NOMO-1 (cell line): ENCODE measurements at regions not wholly inside any gene's neighbourhood (a gene's known extent, or its start where the extent isn't known, plus 50 kb on each side); places are given as distances from the start of the nearest gene placed in this dataset.

Experiments used
- DNase-seq, 2 experiments: peaks; one replicate each; lab custom pipeline; 2025; ENCODE audit not compliant: unreplicated experiment in 2 of 2; lab: John Stamatoyannopoulos, UW

DNA sequence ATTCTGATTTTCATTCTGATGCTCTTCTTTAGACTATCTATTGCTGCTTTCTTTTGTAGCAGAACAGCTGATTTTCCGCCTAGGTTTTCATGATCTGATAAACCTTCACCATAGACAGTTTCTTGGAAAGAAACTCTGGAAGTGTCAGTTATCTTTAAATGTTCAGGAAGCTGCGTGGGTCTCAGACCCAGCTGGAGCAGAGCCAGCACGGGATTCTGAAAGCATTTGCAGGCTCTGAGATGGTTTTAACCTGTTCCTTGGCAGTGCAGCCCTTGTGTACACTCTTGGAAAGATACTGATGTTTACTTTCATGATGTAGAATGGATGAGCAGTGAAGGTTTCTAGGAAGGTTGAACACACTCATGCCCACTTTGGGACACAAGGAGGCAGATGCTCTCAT is 178.0 kb upstream of the DMRT1 start:
- DNase-seq = no peak

DNA sequence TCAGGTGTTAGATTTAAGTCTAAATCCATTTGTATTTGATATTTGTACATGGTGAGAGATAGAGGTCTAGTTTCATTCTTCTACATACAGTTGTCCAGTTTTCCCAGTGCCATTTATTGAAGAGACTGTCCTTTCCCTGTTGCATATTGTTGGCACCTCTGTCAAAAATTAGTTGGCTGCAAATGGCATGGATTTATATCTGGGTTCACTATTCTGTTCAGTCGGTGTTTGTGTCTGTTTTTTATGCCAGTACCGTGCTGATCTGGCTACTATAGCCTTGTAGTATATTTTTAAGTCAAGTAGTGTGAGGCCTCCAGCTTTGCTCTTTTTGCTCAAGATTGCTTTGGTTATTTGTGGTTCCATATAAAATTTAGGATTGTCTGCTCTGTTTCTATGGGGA is 176.2 kb upstream of the DMRT1 start:
- no peak for DNase-seq

- no peak for DNase-seq
Observed at GRCh38 chr9:671997-672396, 169.5 kb upstream of the DMRT1 start.

DNA sequence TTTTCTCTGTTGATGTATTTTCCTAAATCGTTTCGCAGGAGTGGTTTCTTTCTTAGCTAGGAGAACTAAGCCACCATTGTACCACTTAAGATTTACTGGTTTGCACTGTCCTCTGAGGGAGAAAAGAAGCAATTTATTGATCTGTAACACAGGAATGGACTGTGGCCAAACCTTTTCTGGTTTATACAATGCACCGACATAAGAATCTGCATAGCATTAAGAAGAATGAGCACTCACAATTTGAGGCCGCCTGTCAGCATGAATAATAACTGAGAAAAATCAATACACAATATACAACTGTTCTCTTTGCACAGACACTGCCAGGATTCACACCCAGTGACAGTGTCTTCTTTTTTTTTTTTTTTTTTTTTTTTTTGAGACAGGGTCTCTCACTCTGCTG is 168.6 kb upstream of the DMRT1 start:
- no peak for DNase-seq

GRCh38 chr9:673264-673965 is 168.1 kb upstream of the DMRT1 start:
- no peak for DNase-seq

DNA sequence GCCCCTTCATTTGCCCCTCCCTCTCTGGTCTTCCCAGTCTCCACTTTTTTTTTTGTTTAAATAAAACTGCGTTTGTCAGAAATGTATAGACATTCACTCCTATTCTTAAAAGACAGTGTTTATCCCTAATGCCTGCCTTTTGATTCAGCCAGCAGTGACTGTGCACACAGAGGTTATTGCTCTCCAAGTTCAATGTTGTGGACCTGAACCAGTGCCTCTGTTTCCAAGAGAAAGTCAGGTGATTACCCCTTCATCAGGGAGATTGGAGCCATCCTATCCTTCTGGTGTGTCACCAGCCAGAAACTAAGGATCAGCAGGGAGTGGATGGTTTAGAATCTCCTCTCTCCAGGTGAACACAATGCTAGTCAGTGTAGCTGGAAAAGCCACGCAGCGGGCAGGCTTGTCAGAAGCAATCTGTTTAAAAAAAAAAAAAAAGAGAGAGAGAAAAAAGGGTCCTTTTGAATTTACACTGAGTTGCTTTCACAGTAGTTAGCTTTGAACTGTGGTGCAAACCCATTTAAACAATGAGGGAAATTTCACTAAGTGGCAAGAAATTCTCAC is 167.5 kb upstream of the DMRT1 start:
- no peak for DNase-seq

DNA sequence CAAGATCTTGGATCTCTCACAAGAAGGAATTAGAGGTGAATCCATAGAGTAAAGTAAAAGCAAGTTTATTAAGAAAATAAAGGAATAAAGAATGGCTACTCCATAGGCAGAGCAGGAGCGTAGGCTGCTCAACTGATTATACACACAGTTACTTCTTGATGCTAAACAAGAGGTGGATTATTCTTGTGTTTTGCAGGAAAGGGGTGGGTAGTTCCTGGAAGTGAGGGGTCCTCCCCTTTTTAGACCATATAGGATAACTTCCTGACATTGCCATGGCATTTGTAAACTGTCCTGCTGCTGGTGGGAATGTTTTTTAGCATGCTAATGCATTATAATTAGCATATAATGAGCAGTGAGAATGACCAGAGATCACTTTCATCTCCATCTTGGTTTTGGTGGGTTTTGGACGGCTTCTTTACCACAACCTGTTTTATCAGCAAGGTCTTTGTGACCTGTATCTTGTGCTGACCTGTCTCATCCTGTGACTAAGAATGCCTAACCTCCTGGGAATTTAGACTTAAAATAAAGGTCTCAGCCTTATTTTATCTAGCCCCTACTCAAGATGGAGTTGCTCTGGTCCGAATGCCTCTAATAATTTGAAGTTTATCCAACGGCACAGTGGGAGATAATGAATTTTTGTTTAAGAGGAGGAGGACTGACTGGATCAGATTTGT is 165.7 kb upstream of the DMRT1 start:
- no peak for DNase-seq

GRCh38 chr9:676780-677438 is 164.6 kb upstream of the DMRT1 start:
- DNase-seq = no peak

DNA sequence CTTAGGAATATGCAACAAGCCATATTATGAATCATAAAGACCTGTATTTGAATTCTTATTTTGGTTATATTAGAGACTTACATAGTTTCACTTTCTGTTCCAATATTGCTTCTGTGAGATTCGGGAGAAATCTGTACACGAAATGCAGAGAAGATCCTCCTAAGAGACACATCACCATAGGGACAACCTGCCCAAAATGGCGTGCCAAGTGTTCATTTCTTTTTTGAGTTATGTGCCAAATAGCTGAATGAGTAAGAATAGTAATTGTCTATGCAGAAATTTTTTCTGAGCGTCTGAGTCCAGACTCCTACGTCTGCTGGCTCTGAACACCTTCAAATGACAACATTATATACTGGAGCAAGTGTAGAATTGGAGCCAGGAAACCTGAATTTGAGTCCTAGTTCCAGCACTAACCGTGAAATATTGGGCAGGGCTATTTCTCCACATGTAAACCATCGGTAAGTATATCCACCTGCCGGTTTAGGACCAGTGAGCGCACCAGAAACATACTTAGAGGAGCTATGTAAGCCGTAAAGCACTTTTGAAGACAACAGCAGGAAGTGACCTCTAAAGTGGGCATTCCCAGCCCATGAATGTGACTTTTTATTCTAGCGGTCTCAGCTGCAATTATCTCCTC is 163.9 kb upstream of the DMRT1 start:
- DNase-seq = no peak

DNA sequence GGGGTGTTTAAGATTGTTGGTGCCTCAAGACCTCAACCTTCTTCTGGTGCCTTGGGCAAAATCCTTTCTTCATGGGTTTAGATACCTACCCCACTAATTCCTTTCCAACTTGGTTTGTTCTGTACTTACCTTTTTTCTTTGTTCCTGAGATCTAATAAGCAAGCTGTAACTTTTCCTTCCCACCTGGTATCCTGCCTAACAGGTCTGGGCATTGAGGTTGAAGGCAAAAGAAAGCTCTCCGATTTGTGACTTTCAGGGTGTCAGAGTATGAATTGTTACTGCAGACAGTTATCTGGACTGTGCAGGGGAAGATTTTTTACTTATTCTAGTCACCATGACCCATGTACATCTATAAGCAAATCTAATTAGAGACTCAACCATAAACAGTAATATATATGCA is 162.6 kb upstream of the DMRT1 start:
- no peak for DNase-seq

- DNase-seq = no peak
Observed at GRCh38 chr9:679462-679861, 162.0 kb upstream of the DMRT1 start.

GRCh38 chr9:680106-680505 is 161.4 kb upstream of the DMRT1 start:
- no peak for DNase-seq

GRCh38 chr9:682633-683508 is 158.6 kb upstream of the DMRT1 start:
- DNase-seq = no peak

- no peak for DNase-seq
Observed at GRCh38 chr9:683509-684021, 157.9 kb upstream of the DMRT1 start.

GRCh38 chr9:684054-684890 is 157.2 kb upstream of the DMRT1 start:
- no peak for DNase-seq

DNA sequence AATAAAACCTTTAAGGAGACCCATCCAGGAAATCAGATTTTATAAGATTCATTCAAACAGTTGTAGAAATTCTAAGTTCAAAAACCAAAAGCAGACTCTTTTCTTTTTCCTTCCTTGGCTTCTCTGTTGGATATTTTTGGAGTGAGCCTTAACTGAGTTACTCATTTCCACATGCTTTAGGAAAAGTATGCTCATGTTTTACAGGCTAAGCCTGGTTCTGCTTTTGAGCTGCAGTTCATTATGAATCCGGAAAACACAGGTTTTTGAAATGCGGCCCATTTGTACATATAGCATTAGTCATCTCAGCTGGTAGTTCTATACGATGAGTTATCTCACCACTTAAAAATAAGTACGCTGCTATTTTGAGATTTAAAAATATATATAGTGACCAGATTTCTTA is 156.6 kb upstream of the DMRT1 start:
- peak in 1 of 2 experiments; percentile 64 for DNase-seq

DNA sequence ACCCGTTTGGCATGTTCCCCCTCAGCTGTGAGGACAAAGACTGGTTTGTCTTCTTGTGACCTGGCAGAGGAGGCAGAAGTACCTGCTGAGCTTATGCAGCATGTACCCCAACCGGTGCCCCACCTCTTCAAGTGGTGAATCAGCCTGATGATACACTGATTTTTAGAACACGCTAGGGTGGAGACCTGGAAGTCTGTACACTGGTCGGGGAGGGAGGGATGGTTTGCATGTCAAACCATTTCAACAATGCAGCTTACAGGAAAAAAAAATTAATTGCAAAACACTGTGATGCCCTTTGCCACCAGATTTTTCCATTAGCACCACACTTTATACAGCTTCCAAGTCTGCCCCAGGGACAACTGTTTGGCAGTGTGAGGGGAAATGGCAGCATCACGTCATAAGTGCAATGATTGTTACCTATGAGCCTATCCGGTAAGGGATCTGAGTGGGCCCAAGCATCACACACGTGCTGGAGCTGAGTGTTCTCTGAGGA is 155.1 kb upstream of the DMRT1 start:
- DNase-seq = no peak

DNA sequence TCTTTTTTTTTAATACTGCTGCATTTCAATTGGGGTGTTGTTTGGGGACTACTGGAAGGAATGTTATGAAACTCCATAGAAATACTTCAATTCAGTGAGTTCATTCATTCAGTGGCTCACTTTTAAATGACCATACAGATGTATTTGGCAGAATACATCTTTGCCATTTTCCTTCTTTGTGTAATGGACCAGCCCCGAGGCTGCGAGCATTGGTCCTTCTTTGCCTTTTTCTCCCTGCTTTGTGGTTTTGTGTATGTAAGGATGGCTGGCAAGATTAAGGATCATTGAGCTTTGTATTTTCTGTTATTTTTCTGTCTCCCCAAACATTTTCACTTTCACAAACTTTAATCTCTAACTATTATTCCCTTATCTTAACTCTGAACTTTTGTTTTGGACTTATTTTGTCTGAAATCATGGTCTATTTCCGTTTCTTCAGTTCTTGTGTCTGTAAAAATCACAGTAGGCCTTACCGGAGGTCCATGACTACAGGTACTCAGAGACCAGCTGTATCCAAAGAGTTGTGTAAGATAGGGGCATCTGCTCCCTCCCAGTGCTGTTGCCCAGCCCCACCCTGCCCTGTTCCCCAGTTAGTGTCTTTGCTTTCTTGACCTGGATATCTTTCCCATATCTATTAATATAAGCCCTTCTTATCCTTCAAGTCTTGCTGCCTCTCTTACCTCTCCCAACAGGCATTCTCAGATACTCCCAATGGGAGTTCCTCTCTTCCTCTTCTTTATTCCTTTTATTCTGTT is 154.3 kb upstream of the DMRT1 start:
- no peak for DNase-seq
